Thymus (tissue), 11 donors: ENCODE measurements at regions not wholly inside any gene's neighbourhood (a gene's known extent, or its start where the extent isn't known, plus 50 kb on each side); places are given as distances from the start of the nearest gene placed in this dataset.

Source experiments
- DNase-seq, 9 donors: peaks; one replicate each; pipeline ENCODE4 v3.0.0-alpha.2; 2013; ENCODE audit warnings: low spot score in 9 of 9, low read depth in 6 of 9, missing footprints in 1 of 9
- H3K27ac ChIP-seq, 2 donors: one replicate each; pipeline ENCODE4 v1.5.1; 2013; ENCODE audit warnings: control low read depth in 1 of 2, low read depth in 1 of 2, low read length in 1 of 2, mild to moderate bottlenecking in 1 of 2, moderate library complexity in 1 of 2
- H3K27me3 ChIP-seq, 2 donors: one replicate each; pipeline ENCODE4 v1.5.1; 2013; ENCODE audit warnings: low read length in 1 of 2; ENCODE audit not compliant: control insufficient read depth in 2 of 2, insufficient read depth in 1 of 2
- H3K36me3 ChIP-seq, 2 donors: one replicate each; pipeline ENCODE4 v1.5.1; 2013; ENCODE audit warnings: low read length in 1 of 2, mild to moderate bottlenecking in 1 of 2, moderate library complexity in 1 of 2; ENCODE audit not compliant: control insufficient read depth in 2 of 2, insufficient read depth in 2 of 2
- H3K4me1 ChIP-seq, 2 donors: one replicate each; pipeline ENCODE4 v1.5.1; 2013; ENCODE audit warnings: low read length in 2 of 2; ENCODE audit not compliant: control insufficient read depth in 2 of 2, insufficient read depth in 2 of 2
- H3K4me3 ChIP-seq, 2 donors: one replicate each; pipeline ENCODE4 v1.5.1; 2013; ENCODE audit warnings: low read length in 2 of 2, control low read depth in 1 of 2, mild to moderate bottlenecking in 1 of 2
- H3K9me3 ChIP-seq, 2 donors: one replicate each; pipeline ENCODE4 v1.5.1; 2013; ENCODE audit warnings: low read length in 1 of 2, mild to moderate bottlenecking in 1 of 2; ENCODE audit not compliant: control insufficient read depth in 2 of 2, insufficient read depth in 1 of 2
- WGBS: extraction: QIAGEN DNeasy Blood & Tissue Kit; methylation state at CpG from one replicate; pipeline ENCODE4 v1.1.7; 2013; 5-methylcytosine and 5-hydroxymethylcytosine counted together
- donor health status: healthy.

DNA sequence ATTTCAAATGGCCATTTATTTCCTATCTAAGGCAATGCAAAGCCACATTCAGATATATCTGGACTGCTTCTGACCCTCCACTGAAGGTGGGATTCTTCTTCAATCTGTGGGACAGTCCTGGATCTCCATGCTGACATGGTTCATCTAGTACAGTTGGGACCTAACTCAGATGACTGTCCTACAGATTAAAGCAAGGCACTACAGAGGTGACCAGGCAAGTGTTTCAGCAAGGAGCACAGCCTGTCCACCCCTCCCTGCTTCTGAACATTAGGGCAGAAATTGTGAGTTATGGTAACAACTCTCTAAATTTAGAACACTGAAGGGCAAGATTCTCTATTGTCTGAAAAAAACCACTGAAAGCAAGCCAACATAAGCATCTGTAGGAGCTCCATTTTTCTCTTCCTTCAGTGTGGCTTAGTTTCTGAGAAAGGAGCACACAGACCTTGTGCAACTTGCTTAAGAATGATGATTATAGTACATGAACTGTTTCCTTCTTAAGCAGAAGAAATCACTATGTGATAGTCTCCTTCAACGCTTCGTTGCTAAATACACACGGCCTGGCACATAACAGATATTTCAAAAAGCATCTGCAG lies 62.9 kb upstream of the BARX1 start:
- Histone ChIP-seq H3K9me3 (no peaks in the 10 kb centered on the region), H3K4me3 (no peak overlapping the region), H3K36me3 (no peaks in the 10 kb centered on the region), H3K4me1 (no peaks in the 10 kb centered on the region), H3K27ac (no peak overlapping the region), H3K27me3 (no peaks in the 10 kb centered on the region)
- 89% methylated on average over 3 of the region's 3 CpGs for WGBS
- no peak for DNase-seq

DNA sequence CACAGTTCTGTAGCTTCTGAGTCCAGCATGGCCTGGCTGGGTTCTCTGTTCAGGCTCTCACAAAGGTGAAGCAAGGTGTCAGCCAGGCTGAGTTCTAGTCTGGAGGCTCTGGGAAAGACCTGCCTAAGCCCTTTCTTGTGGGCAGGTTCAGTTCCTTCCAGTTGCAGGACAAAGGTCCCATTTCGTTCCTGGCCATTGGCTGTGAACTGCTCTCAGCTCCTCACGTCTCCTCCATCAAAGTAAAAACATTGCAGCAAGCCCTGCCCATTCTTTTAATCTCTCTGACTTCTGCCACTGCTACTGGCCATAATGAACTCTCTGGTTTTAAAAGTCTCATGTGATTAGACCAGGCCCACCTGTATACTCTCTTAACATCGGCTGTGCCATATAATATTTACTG lies 61.6 kb upstream of the BARX1 start:
- H3K36me3 ChIP-seq, result no peaks in the 10 kb centered on the region
- H3K4me1 ChIP-seq, result no peaks in the 10 kb centered on the region
- H3K27me3 ChIP-seq, result no peaks in the 10 kb centered on the region
- no peak overlapping the region for H3K27ac ChIP-seq
- WGBS, result 93% methylated on average over 3 of the region's 3 CpGs
- H3K4me3 ChIP-seq, result no peak overlapping the region
- no peaks in the 10 kb centered on the region for H3K9me3 ChIP-seq
- DNase-seq, result no peak

DNA sequence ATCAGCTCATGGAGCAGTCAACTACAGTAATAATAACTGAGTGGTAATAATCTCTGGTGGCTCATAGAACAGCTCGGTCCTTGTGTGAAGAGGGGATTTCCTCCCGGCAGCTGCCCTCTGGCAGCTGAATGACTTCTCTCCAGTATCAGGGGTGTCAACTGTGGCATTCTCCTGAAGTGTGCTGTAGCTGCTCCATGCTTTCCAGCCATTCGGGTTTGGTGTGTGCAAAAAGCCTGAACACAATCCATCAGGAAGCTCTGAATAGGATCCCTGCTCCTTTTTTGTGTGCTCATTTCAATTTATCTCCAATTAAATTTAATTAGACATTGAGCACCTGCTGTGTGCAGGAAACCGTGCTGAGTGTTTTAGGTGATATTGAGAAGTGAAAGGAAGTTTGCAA lies 59.8 kb upstream of the BARX1 start:
- H3K36me3 ChIP-seq, result no peaks in the 10 kb centered on the region
- no peak overlapping the region for H3K4me3 ChIP-seq
- H3K27me3 ChIP-seq, result no peaks in the 10 kb centered on the region
- no peaks in the 10 kb centered on the region for H3K9me3 ChIP-seq
- DNase-seq, result no peak
- no peaks in the 10 kb centered on the region for H3K4me1 ChIP-seq
- H3K27ac ChIP-seq, result no peak overlapping the region
- 64% methylated on average over 4 of the region's 4 CpGs for WGBS

DNA sequence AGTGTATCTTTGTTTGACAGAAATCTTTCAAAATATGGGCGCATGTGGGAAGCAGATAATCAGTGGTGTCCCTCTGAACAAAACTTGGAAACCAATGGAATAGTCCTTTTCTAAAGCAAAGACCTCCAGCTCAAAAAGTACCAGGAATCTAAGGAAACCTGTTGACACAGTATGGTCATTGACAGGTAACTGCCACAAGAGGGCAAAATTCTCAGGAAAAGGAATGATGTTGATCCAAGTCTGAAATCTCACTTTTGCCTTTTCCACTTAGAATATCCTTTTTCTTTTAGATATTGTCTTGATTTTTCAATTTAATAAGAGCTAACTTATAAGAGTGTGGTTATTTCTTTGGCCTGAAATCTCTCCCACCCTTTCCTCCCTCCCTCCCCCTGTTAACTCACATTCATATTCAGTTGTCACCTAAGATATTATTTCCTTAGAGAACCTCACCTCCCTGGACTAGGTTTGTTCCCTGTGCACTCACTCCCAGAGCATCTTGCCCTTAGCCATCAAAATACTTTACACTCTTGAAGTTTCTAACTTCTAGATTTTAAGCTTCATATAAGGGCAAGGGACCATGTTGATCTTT lies 59.0 kb upstream of the BARX1 start:
- 92% methylated on average over 1 of the region's 1 CpG for WGBS
- no peaks in the 10 kb centered on the region for H3K4me1 ChIP-seq
- peak in 1 of 9 donors; percentile 22 for DNase-seq

DNA sequence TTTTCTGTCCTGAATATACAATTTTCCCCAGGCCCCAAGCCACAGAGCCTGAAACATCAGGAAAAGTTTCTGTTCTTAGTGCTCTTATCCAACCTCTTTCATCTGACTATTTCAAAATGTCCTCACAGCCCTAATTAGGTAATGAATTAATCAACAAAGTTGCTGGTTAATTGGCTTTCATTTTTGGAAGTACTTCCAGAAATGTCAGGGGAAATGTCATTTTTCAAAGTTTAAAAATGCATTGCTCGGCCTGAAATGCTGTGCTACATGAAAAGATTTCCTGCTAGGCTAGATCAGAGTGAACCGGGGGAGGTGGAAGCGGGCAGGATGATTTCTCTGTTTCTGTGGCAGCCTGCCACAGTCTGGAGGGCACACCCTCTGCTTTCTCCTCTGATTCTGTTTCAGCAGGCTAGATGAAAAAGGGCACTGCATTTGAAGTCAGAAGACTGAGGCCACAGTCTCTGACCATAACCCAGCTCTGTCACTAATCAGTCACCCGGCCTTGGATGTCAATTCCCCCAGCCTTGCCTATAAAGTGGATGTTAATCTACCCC lies 55.9 kb upstream of the BARX1 start:
- 84% methylated on average over 4 of the region's 4 CpGs for WGBS
- Histone ChIP-seq H3K27me3 (no peaks in the 10 kb centered on the region), H3K36me3 (no peaks in the 10 kb centered on the region), H3K9me3 (no peaks in the 10 kb centered on the region), H3K27ac (no peak overlapping the region), H3K4me1 (no peaks in the 10 kb centered on the region), H3K4me3 (no peak overlapping the region)
- DNase-seq, result peak in 2 of 9 donors; percentile 8 to 25

More for the DNA sequence above, 59.0 kb upstream of the BARX1 start:
- Histone ChIP-seq H3K9me3 (no peaks in the 10 kb centered on the region), H3K27ac (no peak overlapping the region), H3K27me3 (no peaks in the 10 kb centered on the region), H3K4me3 (no peak overlapping the region), H3K36me3 (no peaks in the 10 kb centered on the region)

DNA sequence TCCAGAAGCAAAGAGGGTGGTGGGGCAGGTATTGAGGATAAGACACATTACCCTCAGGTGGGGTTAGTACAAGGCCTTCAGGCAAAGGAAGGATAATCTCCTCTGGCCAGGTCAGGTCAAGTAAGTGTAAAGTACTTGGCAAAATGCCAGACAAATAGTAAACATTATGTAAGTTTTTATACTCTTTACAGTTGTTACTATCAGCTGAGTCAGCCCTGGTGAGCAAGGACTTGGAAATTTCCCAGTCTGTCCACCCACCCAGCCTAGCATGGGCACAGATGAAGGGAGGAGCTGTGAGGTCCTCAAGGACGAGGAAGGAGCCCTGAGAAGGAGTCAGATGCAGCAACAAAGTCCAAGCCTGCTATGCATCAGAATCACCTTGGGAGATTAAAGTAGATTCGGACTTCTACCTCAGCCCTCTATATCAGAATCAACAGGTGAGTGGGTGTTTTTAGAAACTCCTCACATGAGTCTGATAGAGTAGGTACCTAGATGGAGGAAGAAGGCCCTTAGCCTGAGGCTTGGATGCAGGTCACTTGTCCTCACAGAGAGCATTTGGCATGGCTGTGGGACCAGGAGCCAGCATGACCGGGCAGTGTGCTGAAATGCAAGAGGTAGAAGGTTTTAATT lies 50.2 kb upstream of the BARX1 start:
- no peaks in the 10 kb centered on the region for H3K36me3 ChIP-seq
- peaks cover 0 to 2% of the 10 kb centered on the region in 2 donors for H3K27me3 ChIP-seq
- H3K4me1 ChIP-seq, result no peaks in the 10 kb centered on the region
- H3K27ac ChIP-seq, result no peak overlapping the region
- no peak for DNase-seq
- WGBS, result 86% methylated on average over 3 of the region's 3 CpGs
- H3K9me3 ChIP-seq, result no peaks in the 10 kb centered on the region
- no peak overlapping the region for H3K4me3 ChIP-seq
